NCI-H345 treated with DMSO at 0.1 percent for 48 hours (cell line): ENCODE measurements at regions not wholly inside any gene's neighbourhood (a gene's known extent, or its start where the extent isn't known, plus 50 kb on each side); places are given as distances from the start of the nearest gene placed in this dataset.
"Not testable (repeated sequence)": the region's sequence is repeated elsewhere in the genome, so short reads cannot be mapped to it uniquely, and the experiment has no call there.

Experiments
- DNase-seq: peaks from one replicate; lab custom pipeline; 2025; ENCODE audit not compliant: unreplicated experiment; lab: John Stamatoyannopoulos, UW

DNA sequence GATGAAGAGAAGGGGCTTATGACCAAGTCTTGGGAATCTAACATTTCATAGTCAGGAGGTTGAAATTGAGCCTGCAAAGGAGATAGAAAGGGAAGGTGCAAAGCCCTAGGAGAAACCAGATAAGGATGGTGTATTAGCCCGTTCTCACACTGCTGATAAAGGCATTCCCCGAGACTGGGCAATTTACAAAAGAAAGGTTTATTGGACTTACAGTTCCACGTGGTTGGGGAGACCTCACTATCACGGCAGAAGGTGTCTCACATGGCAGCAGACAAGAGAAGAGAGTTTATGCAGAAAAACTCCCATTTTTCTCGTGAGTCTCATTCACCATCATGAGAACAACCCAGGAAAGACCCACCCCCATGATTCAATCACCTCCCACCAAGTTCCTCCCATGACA, 129.5 kb upstream of the LNX1 start:
- DNase-seq: no peak

DNA sequence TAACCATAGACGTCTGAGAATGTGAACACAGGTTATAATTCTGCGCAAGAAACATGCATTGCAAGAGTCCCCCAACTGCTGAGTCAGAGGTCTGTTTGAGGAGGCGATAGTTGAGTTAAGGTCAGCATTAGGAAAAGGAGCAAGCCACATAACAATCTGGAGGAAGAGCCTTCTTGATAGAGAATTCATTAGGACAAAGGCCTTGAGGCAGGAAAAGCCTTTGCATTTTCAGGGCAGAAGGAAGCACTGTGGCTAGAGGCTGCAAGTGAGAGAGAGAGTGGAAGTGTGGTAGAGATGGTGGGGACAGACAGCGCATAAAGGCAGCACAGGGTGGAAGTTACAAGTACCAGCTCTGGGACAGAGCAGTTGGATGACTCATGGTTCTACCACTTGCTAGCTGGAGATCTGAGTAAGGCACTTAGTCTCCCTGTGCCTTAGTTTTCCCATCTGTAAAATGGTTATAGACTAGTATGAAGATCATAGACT, 125.8 kb upstream of the LNX1 start:
- DNase-seq: no peak

DNA sequence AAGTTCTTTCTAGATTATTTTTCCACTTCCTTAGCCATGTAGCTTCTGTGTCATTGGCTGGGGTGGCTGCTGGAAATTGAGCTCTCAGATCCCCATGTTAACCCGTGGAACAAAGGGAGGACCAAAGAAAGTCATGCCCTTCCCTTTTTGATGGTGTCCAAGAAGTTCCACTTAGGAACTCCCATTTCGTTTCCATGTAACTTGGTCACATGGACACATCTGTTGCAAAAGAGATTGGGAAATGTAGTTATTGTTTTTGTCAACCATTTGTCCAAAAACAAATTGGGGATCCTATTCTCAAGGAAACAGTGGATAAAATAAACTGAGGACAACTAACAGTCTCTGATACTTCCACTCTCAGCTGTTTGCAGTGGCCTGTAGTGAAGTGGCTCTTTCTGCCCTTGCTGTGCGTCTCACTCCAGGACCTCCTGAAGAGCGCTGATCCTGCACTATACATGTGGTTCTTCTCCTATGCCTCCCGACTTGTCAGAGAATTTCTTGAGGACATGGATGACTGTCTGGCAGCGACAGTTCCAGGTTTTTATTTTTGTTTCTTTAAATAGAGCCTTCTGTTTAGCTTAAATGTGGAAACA, 125.3 kb upstream of the LNX1 start:
- no peak for DNase-seq

DNA sequence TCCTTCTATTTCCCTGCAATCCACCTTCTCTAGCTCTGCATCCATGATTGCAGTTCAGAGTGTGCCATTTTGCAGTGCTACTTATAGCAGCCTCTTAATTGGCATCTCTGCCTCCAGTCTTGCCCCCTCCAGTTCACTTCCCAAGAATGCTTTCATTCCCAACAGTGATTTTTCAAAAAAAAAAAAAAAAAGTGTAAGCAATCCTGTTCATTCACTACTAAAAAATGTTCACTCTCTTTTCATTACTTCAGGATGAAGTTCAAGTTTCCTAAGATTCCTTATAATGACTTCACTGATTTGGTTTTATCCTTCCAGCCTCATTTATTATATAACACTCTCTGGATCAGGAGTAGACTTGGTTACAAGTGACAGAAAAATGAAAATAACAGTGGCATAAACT, 124.7 kb upstream of the LNX1 start:
- no peak for DNase-seq

DNA sequence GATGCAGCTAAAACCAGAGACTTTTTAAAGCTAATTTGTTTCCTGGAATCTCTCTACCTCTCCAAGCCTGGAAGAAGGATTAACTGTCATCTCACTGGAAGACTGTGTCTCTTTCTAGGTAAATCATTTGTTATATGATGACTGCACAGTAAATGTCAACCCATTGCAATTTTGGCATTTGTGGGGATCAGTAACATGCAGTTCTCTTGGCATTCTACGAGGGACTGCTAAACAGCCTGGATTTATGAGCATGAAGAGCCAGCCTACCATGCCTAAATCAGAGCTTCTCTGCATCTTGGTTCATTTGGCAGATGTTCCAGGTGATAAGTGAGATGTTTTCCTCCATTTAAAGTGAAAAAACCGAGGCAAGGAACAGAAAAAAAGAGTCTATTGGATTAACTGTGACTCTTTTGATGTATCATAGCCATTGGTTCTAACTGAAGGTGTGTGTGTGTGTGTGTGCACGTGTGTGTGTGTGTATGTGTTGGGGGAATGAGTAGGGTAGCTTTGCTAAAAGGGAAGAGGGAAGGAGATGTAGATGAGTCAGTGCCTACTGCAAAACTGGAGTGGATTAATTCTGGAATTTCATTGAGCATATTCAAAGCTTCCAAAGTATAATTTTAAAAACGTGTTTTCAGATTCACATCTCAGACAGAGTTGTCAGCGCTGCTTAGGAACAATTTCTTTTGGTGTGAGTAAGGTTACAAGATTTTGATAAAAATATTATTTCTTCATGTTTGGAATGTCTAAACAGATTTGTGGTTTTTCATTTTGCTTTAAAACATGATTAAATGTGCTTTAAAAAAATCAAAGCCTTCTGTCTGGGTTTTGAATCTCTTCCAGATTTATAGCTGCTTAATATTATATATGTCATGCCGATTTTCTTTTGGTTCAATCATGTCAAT, 123.2 kb upstream of the LNX1 start:
- DNase-seq: no peak

DNA sequence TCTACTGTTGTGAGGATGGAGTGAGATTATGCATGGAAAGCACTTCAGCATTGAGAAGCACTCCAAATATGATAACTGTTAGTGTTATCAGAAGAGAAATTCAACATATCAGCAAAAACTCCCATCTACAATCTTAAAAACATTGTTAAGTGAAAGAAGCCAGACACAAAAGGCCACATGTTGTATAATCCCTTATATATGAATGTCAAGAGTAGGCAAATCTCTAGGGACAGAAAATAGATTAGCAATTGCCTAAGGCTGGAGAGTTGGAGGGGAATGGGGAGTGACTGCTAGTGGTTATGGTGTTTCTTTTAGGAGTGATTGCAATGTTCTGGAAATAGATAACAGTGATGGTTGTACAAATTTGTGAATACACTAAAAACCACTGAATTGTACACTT, 122.5 kb upstream of the LNX1 start:
- DNase-seq: no peak

DNA sequence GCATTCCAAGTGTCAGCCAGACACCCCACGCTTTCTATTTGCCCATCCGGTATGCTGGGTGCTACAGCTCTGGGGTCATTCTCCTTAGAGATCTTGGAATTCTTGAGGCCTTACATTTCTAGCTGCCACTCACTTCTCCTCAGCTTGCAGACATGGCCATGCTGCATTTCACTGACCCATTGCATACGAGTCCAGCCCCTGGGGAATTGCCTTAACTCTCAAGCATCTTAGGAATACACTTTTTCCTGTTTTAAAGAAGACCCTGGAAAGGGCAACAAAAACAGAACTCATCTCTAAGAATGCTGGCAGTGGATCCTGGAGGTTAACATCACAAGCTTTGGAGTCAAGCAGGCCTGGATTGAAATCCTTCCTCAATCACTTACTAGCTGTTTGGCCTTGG, 122.0 kb upstream of the LNX1 start:
- DNase-seq: no peak

DNA sequence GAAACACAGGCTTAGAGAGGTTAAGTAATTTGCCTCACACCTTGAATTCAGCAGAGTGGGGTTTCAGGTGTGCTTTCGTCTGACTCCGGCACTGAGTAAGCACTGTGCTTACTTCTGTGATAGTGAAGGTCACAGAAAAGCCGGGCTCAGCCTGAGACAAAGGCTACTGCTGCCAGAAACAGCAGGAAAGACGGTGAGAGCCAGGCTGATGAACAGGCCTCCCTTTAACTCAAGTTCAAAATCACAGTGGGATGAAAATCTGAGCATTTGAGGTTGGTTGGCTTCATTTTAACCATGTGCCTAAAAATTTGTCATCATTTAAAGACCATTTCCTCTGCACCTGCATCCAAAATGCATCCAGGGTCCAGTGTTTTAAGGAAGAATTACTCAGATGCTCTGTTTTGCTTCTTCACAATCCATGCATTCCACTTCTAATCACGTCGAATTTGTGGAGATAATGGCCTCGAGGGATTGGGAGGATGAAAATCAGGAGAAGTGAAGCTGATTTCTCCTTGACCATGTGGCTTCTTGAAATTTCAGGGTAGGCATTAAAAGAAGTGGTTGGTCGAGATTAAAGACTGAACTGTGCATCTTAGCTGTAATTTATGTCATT, 121.2 kb upstream of the LNX1 start:
- peak; percentile 46 for DNase-seq

DNA sequence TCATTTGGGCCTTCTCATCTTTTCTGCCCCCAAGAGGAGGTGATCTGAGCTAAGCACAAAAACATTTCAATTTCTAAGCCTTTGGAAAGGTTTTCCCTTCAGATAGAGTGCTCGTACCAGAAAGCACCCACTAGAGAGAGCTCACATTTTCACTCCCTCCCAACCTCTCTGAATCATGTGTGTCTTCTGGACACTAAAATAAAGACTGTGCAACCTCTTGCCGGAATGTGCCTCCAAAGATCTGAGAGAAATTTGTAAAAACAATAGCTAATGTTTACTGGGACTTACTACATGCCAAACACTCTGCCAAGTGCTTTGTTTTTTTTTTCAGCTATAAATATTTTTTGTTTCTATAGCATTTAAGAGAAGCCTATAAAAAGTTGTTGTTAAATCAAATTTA, 120.6 kb upstream of the LNX1 start:
- DNase-seq: no peak

DNA sequence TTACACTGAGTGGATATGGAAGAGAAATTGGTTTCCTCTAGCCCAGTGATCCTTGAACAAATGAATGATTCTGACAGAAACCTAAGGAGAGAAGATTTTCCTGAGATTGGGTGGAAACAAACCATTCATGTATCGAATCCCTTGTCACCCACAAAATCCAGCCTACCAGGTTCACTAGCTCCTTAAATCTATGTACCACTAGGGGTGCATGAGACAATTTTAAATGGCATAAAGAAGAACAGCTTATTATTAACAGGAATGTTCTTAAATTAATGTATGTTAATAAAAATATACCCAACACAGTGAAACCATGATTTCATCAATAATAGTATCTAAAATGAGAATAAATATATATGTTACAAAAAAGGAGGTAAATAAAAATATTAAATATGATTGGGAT, 118.4 kb upstream of the LNX1 start:
- DNase-seq: no peak

DNA sequence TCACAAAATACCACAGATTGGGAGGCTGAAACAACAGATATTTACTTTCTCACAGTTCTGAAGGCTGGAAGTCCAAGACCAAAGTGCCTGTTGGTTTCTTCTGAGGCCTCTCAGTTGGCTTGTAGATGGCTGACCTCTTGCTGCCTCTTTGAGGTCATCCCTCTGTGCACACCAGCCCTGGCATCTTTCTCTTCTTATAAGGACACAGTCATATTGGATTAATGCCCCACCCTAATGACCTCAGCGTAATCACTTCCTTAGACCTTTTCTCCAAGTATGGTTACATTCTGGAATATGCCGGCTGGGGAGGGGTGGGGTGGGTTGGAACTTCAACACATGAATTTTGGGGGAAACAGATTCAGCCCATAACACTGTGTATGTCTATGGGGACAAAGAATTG, 116.2 kb upstream of the LNX1 start:
- no peak for DNase-seq

DNA sequence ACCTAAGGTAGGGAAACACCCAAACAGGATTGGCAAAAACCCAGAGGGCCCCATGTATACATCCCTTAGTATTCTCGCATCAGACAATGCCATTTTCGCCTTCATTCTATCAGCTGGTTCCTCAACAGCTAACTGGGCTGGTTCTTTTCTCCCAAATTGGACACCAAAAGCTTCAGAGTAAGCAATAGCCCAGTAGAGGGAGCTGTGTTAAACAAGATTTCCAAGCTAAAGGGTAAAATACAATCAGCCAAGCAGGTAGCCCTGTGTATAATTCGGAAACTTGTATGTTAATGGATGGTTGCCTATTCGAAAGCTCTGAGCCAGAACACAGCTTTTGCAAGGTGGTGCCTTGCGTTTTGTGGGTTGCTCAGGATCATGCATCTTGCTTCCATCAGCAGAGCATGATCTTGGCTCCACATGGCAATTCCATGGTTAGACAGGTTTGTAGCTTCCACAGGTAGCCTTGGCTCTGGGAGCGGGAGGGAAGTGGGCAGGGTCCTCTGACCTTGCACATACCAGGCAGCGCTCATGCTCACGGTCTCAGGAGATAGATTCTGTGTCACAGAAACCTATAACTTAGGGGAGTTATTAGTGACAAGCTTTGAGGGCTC, 115.2 kb upstream of the LNX1 start:
- no peak for DNase-seq

DNA sequence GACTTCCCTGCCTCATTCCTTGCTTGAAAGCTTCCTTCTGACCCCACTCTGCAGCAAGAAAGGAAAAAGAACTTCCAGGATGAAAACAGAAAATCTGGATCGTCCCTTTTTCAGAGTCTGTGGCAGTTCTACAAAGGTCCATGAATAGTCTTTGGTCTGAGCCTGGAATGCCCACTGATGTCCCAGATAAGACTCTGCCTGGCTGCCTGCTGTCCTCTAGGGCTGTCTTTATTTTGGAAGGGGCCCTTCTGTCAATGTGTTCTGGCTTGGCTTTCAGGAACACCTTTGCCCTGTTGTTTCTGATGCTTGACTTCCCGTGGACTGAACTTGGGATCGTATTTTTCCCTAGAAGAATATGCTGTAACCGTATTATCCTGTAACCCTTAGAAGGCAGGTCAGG, 114.7 kb upstream of the LNX1 start:
- no peak for DNase-seq

DNA sequence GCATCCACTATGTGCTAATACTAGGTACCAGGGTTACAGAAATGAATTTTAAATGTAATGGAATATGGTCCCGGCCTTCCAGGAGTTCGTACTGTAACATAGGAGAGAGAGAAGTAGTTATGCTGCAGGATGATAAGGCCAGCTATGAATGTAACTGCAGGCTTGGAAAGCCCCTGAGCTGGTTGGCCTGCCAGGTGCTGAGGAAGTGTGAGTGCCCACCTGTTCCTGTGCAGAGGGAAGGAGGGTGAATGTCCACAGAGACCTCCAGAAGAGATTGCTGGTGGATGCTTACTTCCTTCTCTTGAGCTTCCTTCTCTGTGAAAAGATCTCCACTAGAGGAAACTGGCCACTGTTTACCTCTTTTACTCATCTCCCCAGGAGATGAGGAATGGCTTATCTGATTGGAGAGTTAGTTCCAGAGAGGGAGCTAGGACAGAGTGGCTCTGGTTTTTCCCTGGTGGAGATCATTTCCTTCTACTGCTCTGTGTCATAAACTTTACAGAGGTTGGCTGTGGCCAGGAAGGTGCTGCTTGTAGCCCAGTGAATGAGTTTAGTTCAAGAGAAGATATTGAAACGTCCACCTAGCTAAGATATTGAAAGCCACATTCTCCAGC, 114.0 kb upstream of the LNX1 start:
- DNase-seq: no peak

DNA sequence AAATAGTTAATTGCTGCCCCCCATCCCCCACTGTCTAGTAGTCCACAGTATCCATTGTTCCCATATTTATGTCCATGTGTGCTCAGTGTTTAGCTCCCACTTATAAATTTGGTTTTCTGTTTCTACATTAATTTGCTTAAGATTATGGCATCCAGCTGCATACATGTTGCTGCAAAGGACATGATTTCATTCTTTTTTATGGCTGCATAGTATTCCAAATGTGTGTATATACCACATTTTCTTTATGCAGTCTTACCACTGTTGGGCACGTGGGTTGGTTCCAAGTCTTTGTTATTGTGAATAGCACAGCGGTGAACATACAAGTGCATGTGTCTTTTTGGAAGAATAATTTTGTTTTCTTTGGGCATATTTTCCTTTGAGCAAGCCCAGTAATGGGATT, 113.0 kb upstream of the LNX1 start:
- DNase-seq: no peak

DNA sequence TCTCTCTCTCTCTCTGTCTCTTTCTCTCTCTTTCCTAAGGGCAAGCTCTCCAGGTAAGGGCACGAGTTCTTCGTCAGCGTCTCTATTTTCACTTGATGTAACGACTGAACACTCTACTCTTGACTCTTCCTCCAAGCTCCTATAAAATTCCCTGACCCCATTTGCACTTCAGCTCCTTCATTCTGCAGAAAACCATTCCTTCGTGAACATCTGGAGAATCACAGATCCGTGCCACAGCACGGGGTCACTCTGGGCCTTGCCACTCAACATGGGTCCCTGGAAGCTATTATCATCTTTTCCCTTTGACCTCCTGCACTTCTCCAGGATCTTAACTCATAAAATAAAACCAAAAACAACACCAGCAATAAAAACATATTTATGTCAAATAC, 112.0 kb upstream of the LNX1 start:
- DNase-seq: no peak

DNA sequence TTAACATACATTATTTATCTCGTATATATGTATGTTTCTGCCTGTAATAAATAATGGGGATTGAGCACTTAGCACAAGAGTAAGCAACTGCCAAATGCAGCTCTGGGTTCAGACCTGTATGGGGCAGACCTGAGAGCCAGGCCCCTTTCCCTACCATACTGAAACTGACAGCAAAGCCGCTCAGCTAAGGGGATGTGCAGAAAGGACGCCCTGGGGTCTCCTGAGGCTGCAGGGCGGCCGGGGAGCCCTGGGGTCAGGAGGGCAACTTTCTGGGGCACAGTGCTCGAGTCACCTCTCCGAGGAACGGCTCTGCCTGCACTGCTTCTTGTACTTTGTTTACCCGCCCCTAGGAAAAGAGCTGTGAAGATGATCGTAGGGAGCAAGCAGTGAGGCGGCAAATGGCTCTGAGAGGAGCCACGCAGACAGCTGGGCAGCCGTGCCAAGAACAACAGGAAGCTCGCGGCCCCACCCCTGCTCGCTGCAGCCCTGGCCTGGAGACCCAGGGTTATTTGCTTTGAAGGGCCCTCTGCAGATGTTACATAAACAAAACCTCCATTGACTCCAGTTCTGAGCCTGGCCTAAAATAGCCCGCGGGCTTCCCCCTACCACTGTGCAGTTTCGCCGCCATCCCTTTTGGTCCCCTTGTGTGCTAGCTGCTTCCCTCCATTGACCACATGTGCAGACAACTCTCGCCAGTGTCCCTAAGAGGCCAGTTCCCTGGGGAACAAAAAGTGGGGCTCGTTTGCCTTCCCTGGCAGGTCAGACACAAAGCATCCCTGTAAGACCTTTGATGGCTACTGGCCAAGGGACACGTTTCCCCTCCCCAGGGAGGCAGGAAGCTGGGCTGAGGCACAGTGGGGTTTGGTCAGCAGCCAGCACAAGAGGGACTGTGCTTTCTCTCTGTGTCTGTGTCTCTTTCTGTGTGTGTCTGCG, 111.3 kb upstream of the LNX1 start:
- peak; percentile 59 for DNase-seq

DNA sequence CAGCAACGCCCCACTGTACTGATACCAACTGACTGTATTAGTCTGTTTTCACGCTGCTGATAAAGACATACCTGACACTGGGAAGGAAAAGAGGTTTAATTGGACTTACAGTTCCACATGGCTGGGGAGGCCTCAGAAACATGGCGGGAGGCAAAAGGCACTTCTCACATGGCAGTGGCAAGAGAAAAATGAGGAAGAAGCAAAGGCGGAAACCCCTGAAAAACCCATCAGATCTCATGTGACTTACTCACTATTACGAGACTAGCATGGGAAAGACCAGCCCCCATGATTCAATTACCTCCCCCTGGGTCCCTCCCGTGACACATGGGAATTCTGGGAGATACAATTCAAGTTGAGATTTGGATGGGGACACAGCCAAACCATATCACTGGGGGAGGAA, 110.0 kb upstream of the LNX1 start:
- not testable (repeated sequence) for DNase-seq

DNA sequence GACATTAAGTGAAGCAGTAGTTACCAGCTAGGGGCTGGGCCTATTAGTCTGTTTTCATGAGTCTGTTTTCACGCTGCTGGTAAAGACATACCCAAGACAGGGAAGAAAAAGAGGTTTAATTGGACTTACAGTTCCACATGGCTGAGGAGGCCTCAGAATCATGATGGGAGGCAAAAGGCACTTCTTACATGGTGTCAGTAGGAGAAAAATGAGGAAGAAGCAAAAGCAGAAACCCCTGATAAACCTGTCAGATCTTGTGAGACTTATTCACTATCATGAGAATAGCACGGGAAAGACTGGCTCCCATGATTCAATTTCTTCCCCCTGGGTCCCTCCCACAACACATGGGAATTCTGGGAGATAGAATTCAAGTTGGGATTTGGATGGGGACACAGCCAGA, 108.0 kb upstream of the LNX1 start:
- DNase-seq: not testable (repeated sequence)

DNA sequence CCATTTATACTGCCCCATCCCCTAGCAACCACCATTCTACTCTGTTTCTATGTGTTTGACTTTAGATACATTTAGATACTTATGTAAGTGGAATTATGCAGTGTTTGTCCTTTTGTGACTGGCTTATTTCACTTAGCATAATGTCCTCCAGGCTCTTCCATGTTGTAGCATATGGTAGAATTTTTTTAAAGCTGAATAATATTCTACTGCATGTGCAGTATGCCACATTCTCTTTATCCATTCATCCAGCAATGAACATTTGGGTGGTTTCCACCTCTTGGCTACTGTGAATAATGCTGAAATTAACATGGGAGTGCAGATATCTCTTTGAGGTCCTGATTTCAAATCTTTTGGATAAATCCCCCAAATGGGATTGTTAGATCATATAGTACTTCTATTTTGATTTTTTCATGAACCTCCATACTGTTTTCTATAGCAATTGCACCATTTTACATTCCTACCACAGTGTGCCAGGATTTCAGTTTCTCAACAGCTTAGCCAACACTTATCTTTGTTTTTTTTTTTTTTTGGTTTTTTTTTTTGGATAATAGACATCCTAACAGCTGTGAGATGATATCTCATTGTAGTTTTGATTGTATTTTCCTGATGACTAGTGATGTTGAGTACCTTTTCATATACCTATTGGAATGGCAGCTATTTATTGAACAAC, 105.9 kb upstream of the LNX1 start:
- DNase-seq: no peak
